Smooth muscle cell (in vitro differentiated cells): ENCODE measurements at regions not wholly inside any gene's neighbourhood (a gene's known extent, or its start where the extent isn't known, plus 50 kb on each side); places are given as distances from the start of the nearest gene placed in this dataset.
A peak's percentile ranks its signal among the peaks of the same experiment; 100 is the strongest.

Source experiments
- DNase-seq: peaks from one replicate; lab custom pipeline; 2025; ENCODE audit not compliant: unreplicated experiment; lab: John Stamatoyannopoulos, UW
- H2AFZ ChIP-seq: fragments of 200-600 bp; sonication (generic); 2 replicates; pipeline ENCODE4 v1.6.0; 2016; ENCODE audit warnings: antibody characterized with exemption, low read depth, mild to moderate bottlenecking
- H3F3A ChIP-seq: fragments of 200-600 bp; sonication (generic); 2 replicates; pipeline ENCODE4 v1.6.0; 2017; ENCODE audit warnings: antibody characterized with exemption, low read depth
- H3K27ac ChIP-seq: fragments of 200-600 bp; sonication (generic); 2 replicates; pipeline ENCODE4 v1.5.1; 2016; ENCODE audit warnings: low read depth, mild to moderate bottlenecking
- H3K27me3 ChIP-seq: fragments of 200-600 bp; sonication (generic); 2 replicates; pipeline ENCODE4 v1.6.1; 2016; ENCODE audit warnings: low read depth, mild to moderate bottlenecking
- H3K36me3 ChIP-seq: fragments of 200-600 bp; sonication (generic); 2 replicates; pipeline ENCODE4 v1.5.1; 2016; ENCODE audit warnings: low read depth
- H3K4me1 ChIP-seq: fragments of 200-600 bp; sonication (generic); 2 replicates; pipeline ENCODE4 v1.5.1; 2016; ENCODE audit warnings: low read depth
- H3K4me2 ChIP-seq: fragments of 200-600 bp; sonication (generic); 2 replicates; pipeline ENCODE4 v1.6.0; 2016; ENCODE audit warnings: mild to moderate bottlenecking
- H3K4me3 ChIP-seq: fragments of 200-600 bp; sonication (generic); 2 replicates; pipeline ENCODE4 v1.5.1; 2016; ENCODE audit warnings: mild to moderate bottlenecking
- H3K79me2 ChIP-seq: fragments of 200-600 bp; sonication (generic); 2 replicates; pipeline ENCODE4 v1.6.0; 2016; ENCODE audit warnings: low read depth, mild to moderate bottlenecking
- H3K9ac ChIP-seq: fragments of 200-600 bp; sonication (generic); 2 replicates; pipeline ENCODE4 v1.6.0; 2016; ENCODE audit warnings: low read depth
- H3K9me3 ChIP-seq: fragments of 200-600 bp; sonication (generic); replicated peaks from 2 replicates; pipeline ENCODE4 v1.5.1; 2016; ENCODE audit warnings: low read depth
- H4K20me1 ChIP-seq: fragments of 200-600 bp; sonication (generic); 2 replicates; pipeline ENCODE4 v1.6.0; 2016; ENCODE audit warnings: low read depth
- WGBS: methylation state at CpG from one replicate; pipeline ENCODE4 v1.1.7; 2016; ENCODE audit warnings: low lambda C conversion rate; 5-methylcytosine and 5-hydroxymethylcytosine counted together
- TF ChIP-seq, protein P1 (sequence below): fragments of 200-600 bp; sonication (generic); IDR thresholded peaks from 2 replicates; pipeline ENCODE4 v1.5.1; 2017; ENCODE audit warnings: borderline replicate concordance, mild to moderate bottlenecking, antibody characterized with exemption; ENCODE audit not compliant: insufficient read depth, poor library complexity, severe bottlenecking

DNA sequence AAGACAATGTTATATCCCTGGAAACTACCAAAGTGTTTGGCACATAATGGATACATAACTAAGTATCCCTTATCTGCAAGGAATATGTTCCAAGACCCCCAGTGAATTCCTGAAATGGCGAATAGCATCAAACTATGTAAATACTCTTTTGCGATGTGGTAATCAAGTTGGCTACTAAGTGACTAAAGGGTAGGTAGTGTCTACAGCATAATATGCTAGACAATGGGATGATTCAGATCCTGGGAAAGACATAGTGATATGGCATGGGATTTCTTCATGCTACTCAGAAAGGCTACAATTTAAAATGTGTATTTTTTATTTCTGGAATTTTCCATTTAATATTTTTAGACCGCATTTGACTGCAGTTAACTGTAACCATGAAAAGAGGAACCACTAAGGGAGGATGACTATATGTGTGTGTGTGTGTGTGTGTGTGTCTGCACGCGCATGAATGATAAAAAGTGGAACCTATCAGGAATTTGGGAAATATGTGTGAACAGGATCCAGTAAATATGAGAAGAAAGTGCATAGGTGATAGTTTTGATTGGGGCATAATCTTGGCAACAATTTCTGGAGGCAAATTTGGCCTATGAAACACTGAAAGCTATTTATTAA, 1899.9 kb downstream of the NCAM2 start:
- H3F3A ChIP-seq, result no peaks in the 10 kb centered on the region
- H3K27ac ChIP-seq, result no peak overlapping the region
- DNase-seq, result no peak
- 90% methylated on average over 5 of the region's 5 CpGs for WGBS
- H3K27me3 ChIP-seq, result no peaks in the 10 kb centered on the region
- no peaks in the 10 kb centered on the region for H4K20me1 ChIP-seq
- no peaks in the 10 kb centered on the region for H3K9me3 ChIP-seq
- no peaks in the 10 kb centered on the region for H3K4me1 ChIP-seq
- H2AFZ ChIP-seq, result no peak overlapping the region
- H3K9ac ChIP-seq, result no peak overlapping the region
- H3K79me2 ChIP-seq, result no peaks in the 10 kb centered on the region
- TF ChIP-seq, protein P1, sequence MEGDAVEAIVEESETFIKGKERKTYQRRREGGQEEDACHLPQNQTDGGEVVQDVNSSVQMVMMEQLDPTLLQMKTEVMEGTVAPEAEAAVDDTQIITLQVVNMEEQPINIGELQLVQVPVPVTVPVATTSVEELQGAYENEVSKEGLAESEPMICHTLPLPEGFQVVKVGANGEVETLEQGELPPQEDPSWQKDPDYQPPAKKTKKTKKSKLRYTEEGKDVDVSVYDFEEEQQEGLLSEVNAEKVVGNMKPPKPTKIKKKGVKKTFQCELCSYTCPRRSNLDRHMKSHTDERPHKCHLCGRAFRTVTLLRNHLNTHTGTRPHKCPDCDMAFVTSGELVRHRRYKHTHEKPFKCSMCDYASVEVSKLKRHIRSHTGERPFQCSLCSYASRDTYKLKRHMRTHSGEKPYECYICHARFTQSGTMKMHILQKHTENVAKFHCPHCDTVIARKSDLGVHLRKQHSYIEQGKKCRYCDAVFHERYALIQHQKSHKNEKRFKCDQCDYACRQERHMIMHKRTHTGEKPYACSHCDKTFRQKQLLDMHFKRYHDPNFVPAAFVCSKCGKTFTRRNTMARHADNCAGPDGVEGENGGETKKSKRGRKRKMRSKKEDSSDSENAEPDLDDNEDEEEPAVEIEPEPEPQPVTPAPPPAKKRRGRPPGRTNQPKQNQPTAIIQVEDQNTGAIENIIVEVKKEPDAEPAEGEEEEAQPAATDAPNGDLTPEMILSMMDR, result no peak
- H3K4me2 ChIP-seq, result no peak overlapping the region
- H3K36me3 ChIP-seq, result no peaks in the 10 kb centered on the region
- no peak overlapping the region for H3K4me3 ChIP-seq

DNA sequence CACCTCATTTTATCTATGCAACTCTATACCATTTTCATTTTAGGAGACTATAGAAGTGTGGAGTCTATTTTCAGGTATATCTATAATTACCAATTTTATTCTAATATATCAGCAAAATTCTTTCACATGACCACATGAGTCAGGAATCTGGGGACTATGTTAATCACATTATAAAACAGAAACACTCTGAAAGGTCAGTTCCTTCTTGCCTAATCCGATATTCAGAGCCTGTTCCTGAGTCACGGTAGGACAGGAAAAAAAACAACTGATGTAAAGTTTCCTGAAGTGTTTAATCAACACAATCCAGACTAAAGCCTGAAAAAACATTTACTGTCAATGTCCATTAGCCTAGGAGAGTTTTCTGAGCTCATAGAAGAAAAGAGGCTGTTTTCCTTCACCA, 1902.3 kb downstream of the NCAM2 start:
- H3K4me2 ChIP-seq, result no peak overlapping the region

DNA sequence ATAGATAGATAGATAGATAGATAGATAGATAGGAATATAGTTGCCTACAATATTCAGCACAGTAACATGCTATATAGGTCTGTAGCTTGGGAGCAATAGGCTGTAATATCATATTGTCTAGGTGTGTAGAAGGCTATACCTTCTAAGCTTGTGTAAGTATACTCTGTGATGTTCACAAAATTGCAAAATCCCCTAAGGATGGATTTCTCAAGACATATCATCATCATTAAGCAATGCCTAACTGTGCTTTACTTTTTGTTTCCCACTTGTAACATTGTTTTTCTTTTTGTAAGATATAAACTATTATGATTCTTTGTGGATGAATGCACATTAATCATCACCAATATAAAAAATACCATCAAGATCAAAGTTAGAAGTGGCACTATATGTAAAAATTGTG, 1905.6 kb downstream of the NCAM2 start:
- H3K4me3 ChIP-seq, result no peak overlapping the region
- no peak overlapping the region for H3K4me2 ChIP-seq

More for the DNA sequence above, 1902.3 kb downstream of the NCAM2 start:
- no peaks in the 10 kb centered on the region for H4K20me1 ChIP-seq
- no peak overlapping the region for H3K9ac ChIP-seq
- no peaks in the 10 kb centered on the region for H3K27me3 ChIP-seq
- no peaks in the 10 kb centered on the region for H3F3A ChIP-seq
- H3K4me3 ChIP-seq, result no peak overlapping the region
- no peaks in the 10 kb centered on the region for H3K9me3 ChIP-seq
- H3K27ac ChIP-seq, result peak overlapping the region; percentile 2
- H3K36me3 ChIP-seq, result no peaks in the 10 kb centered on the region
- WGBS, result 30% methylated on average over 2 of the region's 2 CpGs
- no peaks in the 10 kb centered on the region for H3K79me2 ChIP-seq
- no peak overlapping the region for H2AFZ ChIP-seq
- H3K4me1 ChIP-seq, result no peaks in the 10 kb centered on the region
- DNase-seq, result no peak
- TF ChIP-seq, protein P1, result no peak

More for the DNA sequence above, 1905.6 kb downstream of the NCAM2 start:
- H2AFZ ChIP-seq, result no peak overlapping the region
- H3K27me3 ChIP-seq, result no peaks in the 10 kb centered on the region
- H3K27ac ChIP-seq, result no peak overlapping the region
- TF ChIP-seq, protein P1, result no peak
- no peaks in the 10 kb centered on the region for H3K79me2 ChIP-seq
- H4K20me1 ChIP-seq, result no peaks in the 10 kb centered on the region
- H3F3A ChIP-seq, result no peaks in the 10 kb centered on the region
- H3K4me1 ChIP-seq, result no peaks in the 10 kb centered on the region
- no peak for DNase-seq
- no peaks in the 10 kb centered on the region for H3K9me3 ChIP-seq
- H3K9ac ChIP-seq, result no peak overlapping the region
- H3K36me3 ChIP-seq, result no peaks in the 10 kb centered on the region
